HUDEP-2 (cell line): ENCODE measurements at regions not wholly inside any gene's neighbourhood (a gene's known extent, or its start where the extent isn't known, plus 50 kb on each side); places are given as distances from the start of the nearest gene placed in this dataset.
"Not testable (repeated sequence)": the region's sequence is repeated elsewhere in the genome, so short reads cannot be mapped to it uniquely, and the experiment has no call there.

Experiments
- DNase-seq, 76 experiments: peaks; one replicate each; lab custom pipeline; 2025; ENCODE audit not compliant: unreplicated experiment in 76 of 76; lab: John Stamatoyannopoulos, UW

GRCh38 chr3:55161231-55161630 is 233.4 kb upstream of the LRTM1 start:
- DNase-seq: no peak

GRCh38 chr3:55160241-55160983 is 232.6 kb upstream of the LRTM1 start:
- no peak for DNase-seq

GRCh38 chr3:55159711-55160110 is 231.9 kb upstream of the LRTM1 start:
- DNase-seq: no peak

GRCh38 chr3:55159016-55159415 is 231.2 kb upstream of the LRTM1 start:
- no peak for DNase-seq

- DNase-seq: no peak
Observed at GRCh38 chr3:55158345-55158744, 230.5 kb upstream of the LRTM1 start.

GRCh38 chr3:55157731-55158130 is 229.9 kb upstream of the LRTM1 start:
- DNase-seq: no peak

DNA sequence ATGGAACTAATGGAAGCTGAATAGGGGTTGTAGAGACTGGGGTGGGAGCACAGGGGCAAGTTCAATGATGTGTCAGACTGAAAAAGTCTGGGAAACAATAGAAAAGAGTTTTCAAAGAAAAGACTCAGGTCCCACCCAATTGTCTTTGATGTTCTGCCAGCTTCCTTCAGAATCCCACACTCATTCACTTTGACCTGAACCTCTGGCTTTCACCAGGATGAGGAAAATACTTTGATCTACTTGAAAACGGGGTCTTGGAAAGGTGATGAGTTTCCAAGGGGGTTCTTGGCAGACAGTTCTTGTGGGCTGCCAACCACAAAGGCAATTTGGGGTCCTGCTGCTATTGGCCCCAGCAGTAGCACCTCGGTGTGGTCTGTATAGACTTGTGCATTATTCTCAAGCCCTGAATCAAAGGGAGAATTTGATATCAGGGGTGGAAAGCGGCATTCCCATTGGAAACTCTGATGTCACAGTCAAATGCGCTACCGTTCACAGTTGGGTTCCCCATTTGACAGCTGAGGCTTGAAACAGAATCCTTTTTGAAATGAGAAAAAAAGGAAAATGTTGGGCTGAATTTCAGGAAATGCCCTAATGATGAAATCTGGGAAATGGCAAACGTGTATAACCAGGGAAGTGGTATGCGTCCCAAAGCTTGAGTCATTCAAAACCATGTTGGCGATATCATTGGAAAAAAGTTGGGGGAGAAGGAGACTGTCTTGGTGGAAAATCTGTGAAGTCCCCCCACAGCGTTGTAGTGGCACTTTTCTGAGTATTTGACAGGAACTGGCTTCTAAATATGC is 229.2 kb upstream of the LRTM1 start:
- DNase-seq: no peak

- DNase-seq: no peak
Observed at GRCh38 chr3:55147856-55148720, 220.2 kb upstream of the LRTM1 start.

DNA sequence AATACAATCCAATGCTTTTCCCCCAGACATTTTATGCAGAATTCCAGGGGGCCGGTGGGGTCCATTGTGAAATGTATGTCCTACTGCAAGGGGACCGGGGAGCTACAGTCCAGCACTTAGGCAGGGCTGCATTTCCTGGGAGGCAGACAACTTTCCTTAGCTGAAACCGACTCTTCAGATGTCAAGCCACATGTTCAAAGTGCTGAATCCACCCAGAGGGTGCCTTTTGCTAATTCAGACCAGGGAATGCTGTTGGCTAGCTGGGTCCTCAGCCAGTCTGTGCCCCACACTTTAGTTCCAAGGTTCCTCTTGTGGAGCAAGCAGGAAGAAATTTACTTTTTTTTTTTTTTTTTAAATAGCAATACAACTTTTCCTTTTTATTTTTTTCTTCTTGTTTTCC is 219.5 kb upstream of the LRTM1 start:
- DNase-seq: no peak

- DNase-seq: no peak
Observed at GRCh38 chr3:55146216-55146615, 218.4 kb upstream of the LRTM1 start.

- no peak for DNase-seq
Observed at GRCh38 chr3:55144015-55144673, 216.3 kb upstream of the LRTM1 start.

DNA sequence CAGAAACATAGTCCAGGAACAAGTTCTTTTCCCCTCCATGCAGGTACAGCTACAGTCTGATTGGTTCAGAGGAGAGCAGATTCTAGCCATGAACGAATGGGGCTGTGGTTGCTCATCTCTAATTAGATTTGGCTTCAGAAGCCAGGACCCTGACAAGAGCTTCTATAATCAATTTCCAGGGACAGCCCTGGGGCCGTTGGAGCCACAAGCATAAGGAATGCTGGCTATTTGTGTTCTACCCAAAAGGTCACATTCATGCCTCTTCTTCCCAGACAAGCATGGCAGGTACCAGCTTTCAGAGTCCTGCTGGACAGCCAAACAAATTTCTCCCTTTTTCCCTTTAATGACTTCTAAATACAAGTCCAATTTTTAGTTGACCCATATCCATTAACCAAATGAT is 215.5 kb upstream of the LRTM1 start:
- DNase-seq: no peak

- DNase-seq: not testable (repeated sequence)
Observed at GRCh38 chr3:55136291-55136690, 208.4 kb upstream of the LRTM1 start.

DNA sequence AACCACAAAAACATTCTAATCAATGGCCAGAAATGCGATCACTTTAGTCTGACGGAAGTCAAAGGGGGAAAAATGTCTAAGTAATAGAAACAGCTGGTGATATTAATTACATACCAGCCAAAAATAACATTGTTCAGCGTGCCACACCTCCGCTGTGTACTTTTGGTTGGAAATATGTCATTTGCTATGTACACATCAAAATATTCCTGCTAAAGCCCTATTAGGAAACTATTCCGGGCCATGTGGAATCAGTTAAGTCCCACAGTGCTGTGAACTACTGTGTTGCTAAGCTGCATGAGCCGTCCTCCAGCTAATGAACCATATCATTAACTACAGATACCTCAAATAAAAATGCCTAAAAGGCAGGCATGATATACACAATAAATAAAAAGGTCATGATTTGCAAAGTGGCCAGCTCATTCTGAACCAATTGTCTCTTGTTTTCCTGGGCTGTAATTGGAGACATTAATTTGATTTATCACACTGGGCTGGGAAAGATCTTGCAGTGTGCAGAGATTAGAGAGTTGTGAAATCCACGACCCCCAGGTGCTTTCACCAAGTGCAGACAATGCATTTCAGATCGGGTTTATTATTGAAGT is 200.5 kb upstream of the LRTM1 start:
- DNase-seq: no peak

- no peak for DNase-seq
Observed at GRCh38 chr3:55127565-55127964, 199.7 kb upstream of the LRTM1 start.

GRCh38 chr3:55124371-55124770 is 196.5 kb upstream of the LRTM1 start:
- no peak for DNase-seq
